ENCODE measurements at regions not wholly inside any gene's neighbourhood (a gene's known extent, or its start where the extent isn't known, plus 50 kb on each side); places are given as distances from the start of the nearest gene placed in this dataset.
"Not testable (repeated sequence)": the region's sequence is repeated elsewhere in the genome, so short reads cannot be mapped to it uniquely, and the experiment has no call there.

- TF ChIP-seq CTCF, POLR2A (IDR thresholded peaks at IDR 0.05): not testable (repeated sequence)
Measured at GRCh38 chr5:62222305-62222704, 83.7 kb upstream of the KIF2A start.

All from lower leg skin (tissue), 3 donors.